Endothelial cell of umbilical vein (primary cell): ENCODE measurements at regions not wholly inside any gene's neighbourhood (a gene's known extent, or its start where the extent isn't known, plus 50 kb on each side); places are given as distances from the start of the nearest gene placed in this dataset.

Source experiments
- BruUV-seq: library from RNA; stranded (reverse); fragments of 400-500 nt; replicated peaks from 2 replicates; lab custom pipeline; 2021; lab: Mats Ljungman, UMichigan
- CTCF ChIA-PET: fragments of 300-600, 350-600 bp; sonication (Branson Sonifier 250); formaldehyde crosslinking; loops from one replicate; lab custom pipeline; 2021; ENCODE audit warnings: antibody characterized with exemption, inconsistent platforms; lab: Charles Lee
- POLR2A ChIA-PET: fragments of 300-600, 350-600 bp; sonication (Branson Sonifier 250); formaldehyde crosslinking; loops from one replicate; lab custom pipeline; 2021; ENCODE audit warnings: antibody characterized with exemption, inconsistent platforms; lab: Charles Lee
- DNase-seq: peaks from one replicate; pipeline ENCODE4 v3.0.0-alpha.2; 2011; ENCODE audit warnings: low read depth, low spot score
- FAIRE-seq: peaks from 2 replicates; lab custom pipeline; 2011; peaks lifted over from hg19 to GRCh38; lab: Jason Lieb, UNC
- H2AFZ ChIP-seq: 2 replicates; pipeline ENCODE4 v1.6.0; 2012; ENCODE audit warnings: low read depth, low read length, control low read depth, inconsistent platforms
- H3K27ac ChIP-seq: 2 replicates; pipeline ENCODE4 v1.5.1; 2011; ENCODE audit warnings: low read depth, mild to moderate bottlenecking, control low read depth, low read length, moderate library complexity; ENCODE audit not compliant: insufficient read depth
- H3K27me3 ChIP-seq, 2 experiments: 2 replicates each; pipeline versions ENCODE4 v1.6.0 to v1.6.1; 2011; ENCODE audit warnings: low read length in 2 of 2, mixed read lengths in 1 of 2; ENCODE audit not compliant: control insufficient read depth in 2 of 2, insufficient read depth in 2 of 2
- H3K36me3 ChIP-seq, 2 experiments: 2 replicates in 1 of 2; 3 replicates in 1 of 2; pipeline ENCODE4 v1.5.1; 2011; ENCODE audit warnings: low read length in 2 of 2, mild to moderate bottlenecking in 1 of 2, moderate library complexity in 1 of 2; ENCODE audit not compliant: control insufficient read depth in 2 of 2, insufficient read depth in 2 of 2; ENCODE audit errors: extremely low read depth in 1 of 2
- H3K4me1 ChIP-seq: 3 replicates; pipeline ENCODE4 v1.5.1; 2011; ENCODE audit warnings: mild to moderate bottlenecking, low read length; ENCODE audit not compliant: control insufficient read depth, insufficient read depth; ENCODE audit errors: extremely low read depth
- H3K4me2 ChIP-seq: 2 replicates; pipeline ENCODE4 v1.6.1; 2011; ENCODE audit warnings: low read length, control low read depth, mixed read lengths; ENCODE audit not compliant: insufficient read depth
- H3K4me3 ChIP-seq, 3 experiments: fragments of 200-600 bp in 1 of 3; sonication (generic), shearing (Covaris generic) in 1 of 3; replicated peaks in 1 of 3; 2 replicates each; pipeline ENCODE4 v1.5.1; 2011 to 2016; ENCODE audit warnings: control low read depth in 3 of 3, low read length in 3 of 3, mild to moderate bottlenecking in 2 of 3, inconsistent platforms in 1 of 3, low read depth in 1 of 3, moderate library complexity in 1 of 3; ENCODE audit not compliant: insufficient read depth in 1 of 3
- H3K79me2 ChIP-seq: 2 replicates; pipeline ENCODE4 v1.6.0; 2012; ENCODE audit warnings: low read length, inconsistent platforms; ENCODE audit not compliant: control insufficient read depth, insufficient read depth
- H3K9ac ChIP-seq: replicated peaks from 2 replicates; pipeline ENCODE3; 2011; ENCODE audit warnings: low read length, control low read depth; ENCODE audit not compliant: insufficient read depth; ENCODE audit errors: extremely low read depth
- H3K9me1 ChIP-seq: replicated peaks from 3 replicates; pipeline ENCODE4 v1.6.0; 2011; ENCODE audit warnings: mild to moderate bottlenecking, low read length; ENCODE audit not compliant: control insufficient read depth, insufficient read depth; ENCODE audit errors: extremely low read depth
- H3K9me3 ChIP-seq: replicated peaks from 2 replicates; pipeline ENCODE4 v1.5.1; 2012; ENCODE audit warnings: low read length, inconsistent platforms; ENCODE audit not compliant: control insufficient read depth, insufficient read depth
- H4K20me1 ChIP-seq: replicated peaks from 2 replicates; pipeline ENCODE3; 2011; ENCODE audit warnings: mild to moderate bottlenecking, low read length; ENCODE audit not compliant: control insufficient read depth, insufficient read depth; ENCODE audit errors: extremely low read depth
- CTCF ChIP-seq, 2 donors: IDR thresholded peaks; 1 replicate in 1 of 2; 2 replicates in 1 of 2; pipeline ENCODE4 v1.5.1; 2011; ENCODE audit warnings: low read length in 2 of 2, mild to moderate bottlenecking in 2 of 2, moderate library complexity in 2 of 2, control low read depth in 1 of 2, inconsistent platforms in 1 of 2, low read depth in 1 of 2; ENCODE audit not compliant: insufficient read depth in 1 of 2; ENCODE audit errors: extremely low read depth in 1 of 2
- EZH2 ChIP-seq: IDR thresholded peaks from 2 replicates; pipeline ENCODE4 v1.6.1; 2012; ENCODE audit warnings: borderline replicate concordance, low read depth, mild to moderate bottlenecking, moderate library complexity, low read length, inconsistent platforms; ENCODE audit not compliant: severe bottlenecking
- FOS ChIP-seq: IDR thresholded peaks from 2 replicates; pipeline ENCODE4 v1.6.1; 2011; ENCODE audit warnings: mild to moderate bottlenecking, low read length, moderate library complexity, borderline replicate concordance; ENCODE audit not compliant: insufficient read depth
- GATA2 ChIP-seq: IDR thresholded peaks from 2 replicates; pipeline ENCODE4 v1.7.0; 2011; ENCODE audit warnings: low read depth, mild to moderate bottlenecking, moderate library complexity, mixed read lengths, low read length; ENCODE audit not compliant: insufficient read length, insufficient read depth
- JUN ChIP-seq: IDR thresholded peaks from 2 replicates; pipeline ENCODE4 v1.6.1; 2011; ENCODE audit warnings: borderline replicate concordance, low read depth; ENCODE audit not compliant: insufficient read length, insufficient read depth
- MYC ChIP-seq: IDR thresholded peaks from one replicate; pipeline ENCODE4 v1.6.1; 2011; ENCODE audit warnings: mild to moderate bottlenecking, low read depth, low read length
- dilution Hi-C: fragments of 300-500 bp; cut with MboI; formaldehyde crosslinking; loops from one replicate; pipeline ENCODE4 v1.15.0; 2019; ENCODE audit warnings: low sequenced_read_pairs; ENCODE audit not compliant: extremely low pct_ligation_motif_present
- intact Hi-C: fragments of 100-400 bp; cut with micrococcal nuclease; formaldehyde crosslinking; loops from one replicate; pipeline ENCODE4 v1.10.0; 2022

GRCh38 chr4:150009533-150009932 lies 68.7 kb upstream of the DCLK2 start:
- Histone ChIP-seq H3K27ac (no peak overlapping the region), H3K9me3 (no peaks in the 10 kb centered on the region), H3K79me2 (no peaks in the 10 kb centered on the region), H3K4me3 (no peak overlapping the region), H2AFZ (no peak overlapping the region), H4K20me1 (no peaks in the 10 kb centered on the region), H3K36me3 (no peaks in the 10 kb centered on the region), H3K9me1 (no peaks in the 10 kb centered on the region), H3K4me2 (no peak overlapping the region), H3K9ac (no peak overlapping the region), H3K4me1 (no peaks in the 10 kb centered on the region), H3K27me3 (no peaks in the 10 kb centered on the region)
- TF ChIP-seq GATA2: no peak
- no peak for TF ChIP-seq EZH2
- no peak for TF ChIP-seq MYC
- no peak for TF ChIP-seq FOS
- no peak for TF ChIP-seq JUN
- no peak for TF ChIP-seq CTCF (IDR thresholded peaks at IDR 0.05; ENCODE audit: extremely low read depth in 1 of 2, insufficient read depth in 1 of 2, low read depth in 1 of 2, low read length in 2 of 2)
- DNase-seq (no peak), FAIRE-seq (no peak)
- ChIA-PET POLR2A (no interaction called here), CTCF (interaction anchor here (1.0 to 11.2 kb wide), 6 partner anchors 27 to 857 kb away, joined by 3 to 299 read pairs (median 13); no protein-coding TSS in a partner anchor)
- intact Hi-C loops: no loop called here
- dilution Hi-C loops: no loop called here
- no TSS peak for BruUV-seq
